ENCODE measurements at regions not wholly inside any gene's neighbourhood (a gene's known extent, or its start where the extent isn't known, plus 50 kb on each side); places are given as distances from the start of the nearest gene placed in this dataset.
"Not testable (repeated sequence)": the region's sequence is repeated elsewhere in the genome, so short reads cannot be mapped to it uniquely, and the experiment has no call there.

- TF ChIP-seq POLR2A, CTCF (IDR thresholded peaks at IDR 0.05): not testable (repeated sequence)
These were observed 591.1 kb downstream of the CSNK1G3 start for GRCh38 chr5:124103056-124103455.

All from thyroid gland (tissue), 4 donors.